H1 (cell line): ENCODE measurements at regions not wholly inside any gene's neighbourhood (a gene's known extent, or its start where the extent isn't known, plus 50 kb on each side); places are given as distances from the start of the nearest gene placed in this dataset.

ENCODE experiments used
- CTCF ChIA-PET: fragments of 300-600 bp; sonication (Branson Sonifier 250); formaldehyde crosslinking; loops from one replicate; lab custom pipeline; 2021; ENCODE audit not compliant: partially characterized antibody; lab: Charles Lee
- POLR2A ChIA-PET: fragments of 300-600 bp; sonication (Branson Sonifier 250); formaldehyde crosslinking; loops from one replicate; lab custom pipeline; 2021; ENCODE audit warnings: inconsistent platforms; ENCODE audit not compliant: partially characterized antibody; lab: Charles Lee
- DNase-seq, 2 experiments: peaks; one replicate each; pipeline versions ENCODE4 v3.0.0 to v3.0.0-alpha.2; 2010 to 2022; ENCODE audit warnings: low spot score in 2 of 2, low read depth in 1 of 2, mixed read lengths in 1 of 2
- FAIRE-seq: peaks from 2 replicates; lab custom pipeline; 2011; peaks lifted over from hg19 to GRCh38; lab: Jason Lieb, UNC
- H2AFZ ChIP-seq: 2 replicates; pipeline ENCODE4 v1.8.1; 2012; ENCODE audit warnings: low read length, inconsistent platforms
- H2AK5ac ChIP-seq: 2 replicates; pipeline ENCODE4 v1.6.1; 2013; ENCODE audit warnings: low read depth, low read length
- H2BK120ac ChIP-seq: replicated peaks from 2 replicates; pipeline ENCODE3; 2013; ENCODE audit warnings: low read depth, low read length, inconsistent platforms
- H2BK12ac ChIP-seq: 2 replicates; pipeline ENCODE4 v1.6.1; 2013; ENCODE audit warnings: low read depth, low read length
- H2BK15ac ChIP-seq: 2 replicates; pipeline ENCODE4 v1.6.1; 2013; ENCODE audit warnings: low read length
- H2BK20ac ChIP-seq: 2 replicates; pipeline ENCODE4 v1.6.1; 2013; ENCODE audit warnings: low read length
- H2BK5ac ChIP-seq: 2 replicates; pipeline ENCODE4 v1.6.1; 2013; ENCODE audit warnings: low read depth, low read length
- H3K14ac ChIP-seq: 2 replicates; pipeline ENCODE4 v1.6.1; 2013; ENCODE audit warnings: inconsistent platforms; ENCODE audit not compliant: insufficient read length
- H3K18ac ChIP-seq: 2 replicates; pipeline ENCODE4 v1.6.1; 2013; ENCODE audit warnings: low read length; ENCODE audit errors: extremely low read depth
- H3K23ac ChIP-seq: 2 replicates; pipeline ENCODE4 v1.6.1; 2013; ENCODE audit warnings: inconsistent platforms; ENCODE audit not compliant: insufficient read length
- H3K23me2 ChIP-seq: 2 replicates; pipeline ENCODE4 v1.6.1; 2013; ENCODE audit warnings: low read depth, low read length
- H3K27ac ChIP-seq: 2 replicates; pipeline ENCODE4 v1.6.1; 2011; ENCODE audit warnings: low read depth, low read length, inconsistent platforms
- H3K27me3 ChIP-seq, 4 experiments: replicated peaks in 1 of 4; 1 replicate in 1 of 4; 2 replicates in 3 of 4; pipeline versions ENCODE4 v1.6.1 to v1.8.1; 2011 to 2013; ENCODE audit warnings: low read length in 3 of 4, mild to moderate bottlenecking in 3 of 4, inconsistent platforms in 2 of 4, mixed read lengths in 2 of 4, moderate library complexity in 1 of 4; ENCODE audit not compliant: control insufficient read depth in 3 of 4, insufficient read depth in 3 of 4; ENCODE audit errors: extremely low read depth in 1 of 4
- H3K36me3 ChIP-seq, 4 experiments: 2 replicates each; pipeline versions ENCODE4 v1.6.1 to v1.8.1; 2011 to 2013; ENCODE audit warnings: mild to moderate bottlenecking in 4 of 4, low read length in 3 of 4, moderate library complexity in 2 of 4, control low read depth in 1 of 4, inconsistent platforms in 1 of 4; ENCODE audit not compliant: insufficient read depth in 4 of 4, control insufficient read depth in 2 of 4
- H3K4ac ChIP-seq: replicated peaks from 2 replicates; pipeline ENCODE3; 2013; ENCODE audit warnings: low read length, low read depth, mixed read lengths, inconsistent platforms; ENCODE audit not compliant: insufficient read length
- H3K4me1 ChIP-seq, 4 experiments: replicated peaks in 1 of 4; 1 replicate in 1 of 4; 2 replicates in 3 of 4; pipeline versions ENCODE4 v1.6.1 to v1.8.1; 2011 to 2013; ENCODE audit warnings: low read length in 3 of 4, inconsistent platforms in 2 of 4, mixed read lengths in 1 of 4; ENCODE audit not compliant: insufficient read depth in 4 of 4, control insufficient read depth in 3 of 4
- H3K4me2 ChIP-seq, 2 experiments: 2 replicates each; pipeline versions ENCODE4 v1.6.1 to v1.8.1; 2011 to 2013; ENCODE audit warnings: low read depth in 2 of 2, low read length in 2 of 2, control low read depth in 1 of 2, inconsistent platforms in 1 of 2, mild to moderate bottlenecking in 1 of 2; ENCODE audit not compliant: insufficient read depth in 1 of 2
- H3K4me3 ChIP-seq, 4 experiments: fragments of 200-600, 300-600 bp in 1 of 4; sonication (generic), shearing (Covaris generic), sonication (Bioruptor Twin) in 1 of 4; 2 replicates each; pipeline versions ENCODE4 v1.5.1 to v1.8.1; 2011 to 2016; ENCODE audit warnings: low read length in 4 of 4, low read depth in 3 of 4, control low read depth in 2 of 4, inconsistent platforms in 2 of 4, mild to moderate bottlenecking in 2 of 4, mixed read lengths in 1 of 4, moderate library complexity in 1 of 4; ENCODE audit not compliant: insufficient read depth in 2 of 4; ENCODE audit errors: extremely low read depth in 1 of 4
- H3K56ac ChIP-seq: replicated peaks from 2 replicates; pipeline ENCODE3; 2013; ENCODE audit warnings: low read depth, mild to moderate bottlenecking, mixed read lengths, low read length, inconsistent platforms; ENCODE audit not compliant: insufficient read length
- H3K79me1 ChIP-seq: 2 replicates; pipeline ENCODE4 v1.6.1; 2013; ENCODE audit warnings: low read depth, low read length, control low read depth
- H3K79me2 ChIP-seq, 2 experiments: 2 replicates each; pipeline versions ENCODE4 v1.6.1 to v1.8.1; 2012 to 2013; ENCODE audit warnings: low read length in 2 of 2, mild to moderate bottlenecking in 2 of 2, inconsistent platforms in 1 of 2; ENCODE audit not compliant: insufficient read depth in 2 of 2, control insufficient read depth in 1 of 2
- H3K9ac ChIP-seq, 4 experiments: replicated peaks in 1 of 4; 1 replicate in 1 of 4; 2 replicates in 3 of 4; pipeline versions ENCODE4 v1.6.1 to v1.8.1; 2011 to 2013; ENCODE audit warnings: low read depth in 3 of 4, low read length in 3 of 4, control low read depth in 2 of 4, mild to moderate bottlenecking in 2 of 4, moderate library complexity in 2 of 4, inconsistent platforms in 1 of 4; ENCODE audit errors: extremely low read depth in 1 of 4
- H3K9me3 ChIP-seq, 2 experiments: 2 replicates each; pipeline versions ENCODE4 v1.6.1 to v1.8.1; 2012 to 2013; ENCODE audit warnings: mild to moderate bottlenecking in 2 of 2, moderate library complexity in 2 of 2, control low read depth in 1 of 2, inconsistent platforms in 1 of 2, low read depth in 1 of 2, low read length in 1 of 2, mixed read lengths in 1 of 2; ENCODE audit not compliant: insufficient read depth in 2 of 2
- H4K20me1 ChIP-seq, 2 experiments: replicated peaks in 1 of 2; 2 replicates each; pipeline versions ENCODE3 to v1.8.1; 2011 to 2013; ENCODE audit warnings: inconsistent platforms in 2 of 2, low read length in 2 of 2, mild to moderate bottlenecking in 1 of 2; ENCODE audit not compliant: insufficient read depth in 2 of 2, control insufficient read depth in 1 of 2
- H4K5ac ChIP-seq: 2 replicates; pipeline ENCODE4 v1.6.1; 2013; ENCODE audit warnings: low read length, low read depth, mixed read lengths, inconsistent platforms; ENCODE audit not compliant: insufficient read length
- H4K8ac ChIP-seq: 2 replicates; pipeline ENCODE4 v1.8.0; 2013; ENCODE audit warnings: mild to moderate bottlenecking, moderate library complexity, low read length, inconsistent platforms; ENCODE audit not compliant: insufficient read depth; ENCODE audit errors: extremely low read depth
- H4K91ac ChIP-seq: replicated peaks from 2 replicates; pipeline ENCODE3; 2013; ENCODE audit warnings: low read length, mixed read lengths, inconsistent platforms; ENCODE audit not compliant: insufficient read length
- JUN ChIP-seq: IDR thresholded peaks from 2 replicates; pipeline ENCODE4 v1.6.1; 2011; ENCODE audit warnings: low read depth, mild to moderate bottlenecking, improper control_type of control experiment, low read length
- KDM4A ChIP-seq: IDR thresholded peaks from one replicate; pipeline ENCODE4 v1.7.1; 2012; ENCODE audit warnings: low read depth, mild to moderate bottlenecking, moderate library complexity, low read length, inconsistent platforms; ENCODE audit not compliant: severe bottlenecking
- MAFK ChIP-seq: IDR thresholded peaks from 2 replicates; pipeline ENCODE4 v1.6.1; 2012; ENCODE audit warnings: low read depth, mild to moderate bottlenecking, improper control_type of control experiment, low read length
- RBBP5 ChIP-seq: IDR thresholded peaks from 2 replicates; pipeline ENCODE4 v1.7.1; 2012; ENCODE audit warnings: low read depth, mild to moderate bottlenecking, inconsistent platforms, low read length, moderate library complexity, borderline replicate concordance
- SRF ChIP-seq: IDR thresholded peaks from 2 replicates; pipeline ENCODE4 v1.6.1; 2011; ENCODE audit warnings: mild to moderate bottlenecking, low read depth, low read length, moderate library complexity
- WGBS, 2 experiments: shearing (Covaris generic) in 1 of 2; methylation state at CpG; one replicate each; pipeline versions ENCODE4 v1.1.6 to v1.1.7; 2013 to 2015; ENCODE audit warnings: low lambda C conversion rate in 2 of 2, mixed read lengths in 2 of 2, inconsistent platforms in 1 of 2, low coverage in 1 of 2, missing lambda C conversion rate in 1 of 2; ENCODE audit not compliant: insufficient replicate concordance in 2 of 2, insufficient coverage in 1 of 2, insufficient read length in 1 of 2; ENCODE audit errors: extremely low coverage in 1 of 2, missing lambda C conversion rate in 1 of 2; 5-methylcytosine and 5-hydroxymethylcytosine counted together

GRCh38 chr14:34075826-34076225 lies 125.0 kb upstream of the EGLN3 start:
- no peak overlapping the region for H4K91ac ChIP-seq
- H3K14ac ChIP-seq, result no peak overlapping the region
- no peaks in the 10 kb centered on the region for H4K20me1 ChIP-seq
- H2BK15ac ChIP-seq, result no peak overlapping the region
- H2AK5ac ChIP-seq, result no peak overlapping the region
- DNase-seq (no peak), FAIRE-seq (no peak)
- peaks cover 0 to 3% of the 10 kb centered on the region in 2 experiments; a peak in 1 of 4 replicates for H3K9me3 ChIP-seq
- H4K8ac ChIP-seq, result no peak overlapping the region
- no peak overlapping the region for H3K18ac ChIP-seq
- no peak overlapping the region for H3K4me3 ChIP-seq
- no peak overlapping the region for H4K5ac ChIP-seq
- H3K23ac ChIP-seq, result no peak overlapping the region
- no peak overlapping the region for H3K27ac ChIP-seq
- H3K36me3 ChIP-seq, result no peaks in the 10 kb centered on the region
- no peaks in the 10 kb centered on the region for H3K4me1 ChIP-seq
- no peaks in the 10 kb centered on the region for H3K27me3 ChIP-seq
- H2BK5ac ChIP-seq, result no peak overlapping the region
- CTCF ChIA-PET, result interaction anchor here (1.2 to 1.8 kb wide), 2 partner anchors 18 to 23 kb away, joined by 3 to 4 read pairs; no protein-coding TSS in a partner anchor
- H3K9ac ChIP-seq, result no peak overlapping the region
- no peak overlapping the region for H2BK12ac ChIP-seq
- POLR2A ChIA-PET, result interaction anchor here (1.4 kb wide), 1 partner anchor 16 kb away, joined by 5 read pairs; no protein-coding TSS in a partner anchor
- H2AFZ ChIP-seq, result no peak overlapping the region
- H3K23me2 ChIP-seq, result no peaks in the 10 kb centered on the region
- no peaks in the 10 kb centered on the region for H3K79me2 ChIP-seq
- 79% methylated on average over 1 of the region's 1 CpG; no CpG with 5 or more reads in 1 of the 2 experiments for WGBS, 2 experiments
- no peak overlapping the region for H3K56ac ChIP-seq
- no peak overlapping the region for H2BK20ac ChIP-seq
- no peaks in the 10 kb centered on the region for H3K79me1 ChIP-seq
- no peak overlapping the region for H3K4me2 ChIP-seq
- H2BK120ac ChIP-seq, result no peak overlapping the region
- no peak overlapping the region for H3K4ac ChIP-seq
- TF ChIP-seq MAFK, result no peak
- no peak for TF ChIP-seq RBBP5
- TF ChIP-seq KDM4A, result no peak
- no peak for TF ChIP-seq SRF
- TF ChIP-seq JUN, result no peak
